ENCODE measurements at regions not wholly inside any gene's neighbourhood (a gene's known extent, or its start where the extent isn't known, plus 50 kb on each side); places are given as distances from the start of the nearest gene placed in this dataset.

DNA sequence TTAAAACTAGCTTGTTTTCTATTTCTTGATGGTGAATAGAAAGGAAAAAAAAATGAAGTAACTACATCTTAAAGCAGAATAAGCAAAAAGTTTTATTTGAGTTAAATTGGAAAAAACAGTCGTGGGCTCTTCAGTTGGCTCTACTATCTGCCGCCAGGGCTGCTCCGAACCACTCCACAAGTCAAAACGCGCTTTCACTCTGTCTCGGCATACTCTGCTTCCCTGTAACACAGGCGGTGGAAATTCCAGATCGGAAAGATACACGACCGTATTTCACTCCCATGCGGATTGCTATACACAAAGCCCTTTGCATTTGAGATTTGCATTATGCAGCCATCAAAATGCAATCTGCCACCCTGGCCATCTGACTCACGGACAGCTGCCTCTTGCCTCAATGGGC is 505.6 kb downstream of the IRX1 start:
- DNase-seq (ENCODE audit: low read depth): no peak
- in situ Hi-C loops (cut with HindIII; ENCODE audit: low pct_unique_long_range_greater_than_20kb, low sequenced_read_pairs): no loop called here

DNA sequence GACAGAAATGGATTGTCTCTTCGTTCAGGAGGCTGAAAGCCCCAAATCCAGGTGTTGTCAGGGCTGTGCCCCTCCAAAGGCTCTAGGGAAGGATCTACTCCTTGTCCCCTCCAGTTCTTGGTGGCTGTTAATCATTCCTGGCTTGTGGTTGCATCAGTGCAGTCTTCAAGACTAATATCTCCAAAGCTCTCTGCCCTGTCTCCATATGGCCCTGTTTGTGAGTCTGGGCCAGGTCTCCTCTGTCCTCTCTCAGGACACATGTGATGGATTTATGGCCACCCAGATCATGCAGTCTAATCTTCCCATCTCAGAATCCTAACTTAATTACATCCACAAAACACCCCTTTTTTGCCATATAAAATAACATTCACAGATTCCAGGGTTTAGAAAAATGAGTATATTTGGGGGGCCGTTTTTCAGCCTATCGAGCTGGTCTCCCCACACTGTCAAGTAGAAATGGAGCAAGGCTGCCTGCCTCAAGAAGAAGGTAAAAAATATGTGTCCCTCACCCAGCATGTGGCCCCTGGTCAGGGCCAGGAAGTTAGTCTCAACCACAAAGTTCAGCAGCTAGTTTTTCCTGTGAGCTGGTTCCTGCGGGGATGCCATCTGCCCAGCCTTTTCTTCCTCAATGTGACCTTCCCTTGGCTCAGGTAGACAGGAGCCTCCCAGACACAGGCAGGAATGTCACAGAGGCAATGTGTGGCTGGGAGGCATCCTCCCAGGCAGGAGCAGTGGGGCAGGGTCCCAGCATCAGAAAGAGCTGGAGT is 509.4 kb downstream of the IRX1 start:
- DNase-seq (ENCODE audit: low read depth): no peak
- in situ Hi-C loops (cut with HindIII; ENCODE audit: low pct_unique_long_range_greater_than_20kb, low sequenced_read_pairs): no loop called here

DNA sequence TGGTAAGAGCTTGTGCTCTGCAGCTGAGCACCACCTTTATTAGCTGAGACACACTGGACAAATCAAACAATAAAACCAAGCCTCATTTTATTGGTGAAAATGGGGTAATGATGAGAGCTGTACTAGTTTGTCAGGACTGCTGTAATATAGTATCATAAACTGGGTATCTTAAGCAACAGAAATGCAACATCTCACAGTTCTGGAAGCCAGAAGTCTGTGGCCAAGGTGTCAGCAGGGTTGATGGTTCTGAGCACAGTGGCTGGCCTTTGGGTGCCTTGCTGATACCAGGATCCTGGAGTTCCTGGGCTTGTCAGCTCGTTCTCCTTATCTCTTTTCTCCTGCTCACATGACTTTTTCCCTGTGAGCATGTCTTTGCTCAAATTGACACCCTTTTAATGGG is 513.1 kb downstream of the IRX1 start:
- no peak for DNase-seq (ENCODE audit: low read depth)
- in situ Hi-C loops (cut with HindIII; ENCODE audit: low pct_unique_long_range_greater_than_20kb, low sequenced_read_pairs): no loop called here

DNA sequence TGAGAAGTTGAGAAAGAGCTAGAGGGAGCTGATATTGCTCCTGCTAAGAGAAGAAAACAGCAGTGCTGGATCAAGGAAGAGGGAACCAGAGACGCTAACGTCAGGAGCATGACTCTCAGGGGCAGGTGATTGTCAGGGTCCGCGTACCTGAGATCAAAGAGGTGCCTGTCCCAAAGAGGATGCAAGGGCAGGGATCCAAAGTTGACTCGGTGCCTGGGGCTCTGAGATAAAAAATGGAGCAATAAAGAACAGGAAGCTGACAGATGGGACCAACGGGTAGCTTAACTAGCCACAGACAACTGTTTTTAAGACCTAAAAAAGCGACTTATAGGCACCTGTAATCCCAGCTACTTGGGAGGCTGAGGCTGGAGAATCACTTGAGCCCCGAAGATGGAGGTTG is 517.8 kb downstream of the IRX1 start:
- no peak for DNase-seq (ENCODE audit: low read depth)
- in situ Hi-C loops (cut with HindIII; ENCODE audit: low pct_unique_long_range_greater_than_20kb, low sequenced_read_pairs): no loop called here

DNA sequence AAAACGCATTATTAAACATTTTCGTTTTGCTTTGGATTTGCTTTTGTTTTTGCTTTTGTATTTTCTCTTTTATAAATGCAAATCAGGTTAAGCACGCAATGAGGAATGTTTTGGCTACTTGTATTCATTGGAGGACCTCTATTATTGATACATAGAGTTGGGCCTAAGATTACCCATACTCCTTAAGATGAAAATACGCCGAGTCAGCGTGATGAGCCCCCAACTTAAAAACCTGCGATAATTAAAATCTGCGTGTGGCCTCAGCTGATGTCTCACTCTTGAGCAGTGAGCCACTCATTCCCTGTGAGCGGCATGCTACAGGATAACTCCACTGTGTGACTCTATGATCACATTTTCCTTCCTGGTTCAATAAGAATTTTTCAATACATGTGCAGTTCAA is 518.3 kb downstream of the IRX1 start:
- in situ Hi-C loops (cut with HindIII; ENCODE audit: low pct_unique_long_range_greater_than_20kb, low sequenced_read_pairs): no loop called here
- DNase-seq (ENCODE audit: low read depth): no peak

DNA sequence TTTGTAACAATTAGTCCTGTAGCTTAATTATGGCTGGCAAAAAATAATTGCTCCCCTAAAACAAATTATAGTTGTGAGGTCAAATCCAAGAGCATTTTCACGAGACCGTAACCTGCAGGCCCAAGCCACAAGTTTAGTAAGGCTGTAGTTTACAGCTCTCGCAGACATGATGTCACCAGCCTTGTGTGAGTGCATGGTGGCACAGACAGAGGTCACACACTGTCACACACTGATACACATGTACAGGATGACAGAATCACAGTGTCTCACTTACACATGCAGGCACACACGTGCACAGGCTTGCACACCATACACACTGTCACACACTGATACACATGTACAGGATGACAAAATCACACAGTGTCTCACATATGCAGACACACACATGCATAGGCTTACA is 518.8 kb downstream of the IRX1 start:
- in situ Hi-C loops (cut with HindIII; ENCODE audit: low pct_unique_long_range_greater_than_20kb, low sequenced_read_pairs): no loop called here
- DNase-seq (ENCODE audit: low read depth): no peak

DNA sequence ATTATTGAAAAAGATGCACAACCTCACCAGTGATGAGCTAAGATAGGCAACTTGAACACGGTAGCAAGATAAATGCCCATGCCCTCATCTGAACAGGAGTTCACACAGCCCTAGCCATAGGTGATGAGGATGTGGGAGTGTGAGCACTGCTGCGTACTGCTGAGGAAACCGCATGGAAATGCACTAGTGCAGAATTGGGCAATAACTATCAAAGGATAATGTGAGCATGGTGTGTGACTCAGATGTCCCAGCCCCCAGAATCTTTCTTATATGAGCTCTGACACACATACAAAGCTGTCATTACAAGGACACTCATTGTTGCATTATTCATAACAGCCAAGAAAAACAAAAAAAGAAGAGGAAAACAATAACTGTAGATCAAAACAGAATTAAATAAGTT is 521.2 kb downstream of the IRX1 start:
- DNase-seq (ENCODE audit: low read depth): no peak
- in situ Hi-C loops (cut with HindIII; ENCODE audit: low pct_unique_long_range_greater_than_20kb, low sequenced_read_pairs): no loop called here

DNA sequence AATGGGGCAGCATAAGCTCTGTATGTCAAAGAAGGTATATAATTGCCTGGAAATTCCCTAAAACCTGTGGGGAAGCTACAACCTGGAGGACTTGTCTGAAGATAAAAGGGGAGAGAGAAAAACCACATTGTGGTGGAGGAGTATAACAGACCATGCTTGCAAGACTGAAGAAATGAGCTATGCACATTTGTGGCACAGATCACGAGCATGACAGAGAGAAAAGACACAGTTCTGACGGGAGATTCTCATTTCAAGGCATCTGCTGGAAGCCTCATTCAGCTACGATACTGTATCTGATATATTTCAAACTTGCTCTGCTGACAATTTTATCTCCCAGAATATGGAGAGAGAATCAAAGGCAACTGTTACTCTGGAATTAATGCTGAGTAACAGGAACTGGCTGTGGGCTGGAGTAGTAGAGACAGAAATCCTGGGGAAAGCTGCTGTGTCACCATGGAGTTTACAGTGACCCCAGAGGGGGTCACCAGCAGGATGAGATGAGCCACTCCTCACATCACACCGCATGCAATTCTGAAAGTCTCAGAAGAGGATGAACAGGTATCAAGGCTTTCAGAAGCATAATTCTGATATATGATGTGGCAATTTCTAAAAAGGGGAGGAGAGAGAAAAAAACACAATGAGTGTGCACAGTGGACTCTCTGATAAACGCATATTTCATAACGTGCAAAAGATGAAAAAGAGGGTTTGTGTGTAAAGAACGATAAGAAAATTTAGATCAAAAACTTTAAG is 528.8 kb downstream of the IRX1 start:
- no peak for DNase-seq (ENCODE audit: low read depth)
- in situ Hi-C loops (cut with HindIII; ENCODE audit: low pct_unique_long_range_greater_than_20kb, low sequenced_read_pairs): no loop called here

DNA sequence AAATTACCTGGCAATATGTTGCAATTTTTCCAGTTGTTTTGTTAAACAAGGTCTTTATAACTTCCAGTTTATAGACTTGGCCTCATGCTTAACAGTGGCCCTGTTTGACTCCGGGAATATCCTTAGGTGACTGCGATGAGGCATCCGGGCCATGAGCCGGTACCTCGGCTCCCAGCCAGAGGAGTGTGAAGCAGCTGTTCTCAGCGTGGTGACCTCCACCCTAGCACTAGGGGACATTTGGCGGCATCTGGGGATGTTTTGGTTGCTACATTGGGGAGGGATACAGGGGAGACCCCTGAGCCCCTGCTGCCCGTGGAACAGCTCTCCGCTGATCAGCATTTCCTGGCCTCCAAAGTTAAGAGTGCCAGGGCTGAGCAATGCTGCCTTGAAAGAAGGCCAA is 533.4 kb downstream of the IRX1 start:
- no peak for DNase-seq (ENCODE audit: low read depth)
- in situ Hi-C loops (cut with HindIII; ENCODE audit: low pct_unique_long_range_greater_than_20kb, low sequenced_read_pairs): no loop called here

DNA sequence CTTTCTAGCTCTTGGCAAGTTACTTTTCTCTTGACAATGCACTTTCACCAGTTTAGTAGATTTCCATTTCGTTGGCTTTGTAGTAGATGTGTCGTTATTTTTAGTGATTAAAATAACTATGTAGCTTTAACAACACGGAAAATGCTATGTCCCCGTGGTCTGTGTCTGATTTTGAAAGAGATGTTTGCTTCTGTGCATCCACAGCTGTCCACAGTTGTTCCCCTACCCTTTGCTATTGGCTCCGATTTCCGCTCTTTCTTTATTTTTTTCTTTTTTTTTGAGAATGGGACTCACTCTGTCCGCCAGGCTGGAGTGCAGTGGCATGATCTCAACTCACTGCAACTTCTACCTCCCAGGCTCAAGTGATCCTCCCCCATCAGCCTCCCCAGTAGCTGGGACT is 533.9 kb downstream of the IRX1 start:
- in situ Hi-C loops (cut with HindIII; ENCODE audit: low pct_unique_long_range_greater_than_20kb, low sequenced_read_pairs): no loop called here
- no peak for DNase-seq (ENCODE audit: low read depth)

DNA sequence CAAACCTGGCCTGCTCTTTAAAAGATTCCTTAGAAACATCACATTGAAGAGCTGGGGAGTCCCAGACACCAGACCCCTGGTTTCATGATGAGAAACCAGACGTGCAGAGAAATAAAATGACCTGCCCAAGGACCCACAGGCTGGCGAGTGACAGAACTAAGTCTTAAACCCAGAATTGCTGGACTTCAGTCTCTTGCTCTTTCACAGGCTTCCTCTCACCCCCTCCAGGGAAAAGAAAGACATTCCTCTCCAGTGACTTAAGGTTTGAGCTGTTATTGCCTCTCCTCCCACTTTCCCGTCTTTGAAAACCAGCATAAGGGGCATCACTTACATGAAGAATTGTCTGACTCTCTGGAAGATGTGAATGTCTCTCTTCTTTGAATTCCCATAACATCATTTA is 535.2 kb downstream of the IRX1 start:
- DNase-seq (ENCODE audit: low read depth): no peak

DNA sequence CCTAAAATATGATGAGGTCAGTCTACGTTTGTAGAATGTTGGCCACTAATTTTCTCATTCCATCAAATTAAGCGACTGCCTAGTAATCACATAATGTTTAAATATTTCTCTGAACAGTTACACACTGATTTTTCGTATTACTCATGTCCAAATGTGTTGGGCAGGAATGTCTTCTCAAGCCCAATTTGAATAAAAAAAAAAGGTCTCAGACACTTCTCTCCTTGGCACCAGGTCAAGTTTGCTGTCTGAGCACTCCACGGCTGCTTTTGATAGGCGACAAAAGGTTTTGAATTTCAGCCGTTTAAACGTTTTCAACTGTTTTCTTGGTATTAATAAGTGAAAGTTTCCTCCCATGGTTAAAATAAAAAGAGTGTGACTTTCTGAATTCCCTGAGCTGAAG is 542.1 kb downstream of the IRX1 start:
- DNase-seq (ENCODE audit: low read depth): no peak
- in situ Hi-C loops (cut with HindIII; ENCODE audit: low pct_unique_long_range_greater_than_20kb, low sequenced_read_pairs): no loop called here

More for the DNA sequence above, 535.2 kb downstream of the IRX1 start:
- in situ Hi-C loops (cut with HindIII; ENCODE audit: low pct_unique_long_range_greater_than_20kb, low sequenced_read_pairs): no loop called here

DNA sequence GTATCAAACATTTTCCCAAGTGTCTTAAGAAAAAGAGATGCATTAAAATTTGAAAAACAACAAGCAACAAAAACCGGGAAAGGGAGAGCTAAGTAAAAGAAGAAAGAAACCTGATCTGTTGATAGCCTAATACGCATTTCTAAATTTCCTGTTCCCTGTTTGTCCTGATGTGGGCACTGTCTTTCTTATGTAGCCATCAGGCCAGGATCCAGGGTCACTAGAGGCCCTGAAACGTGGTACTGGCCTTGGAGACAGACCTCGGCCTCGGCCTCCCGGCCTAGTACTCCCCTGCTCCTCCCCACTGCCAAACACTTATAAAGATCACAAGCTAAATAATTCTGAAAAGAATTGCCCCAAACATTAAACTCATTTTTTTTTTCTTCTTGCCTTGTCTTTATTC is 547.2 kb downstream of the IRX1 start:
- in situ Hi-C loops (cut with HindIII; ENCODE audit: low pct_unique_long_range_greater_than_20kb, low sequenced_read_pairs): no loop called here
- no peak for DNase-seq (ENCODE audit: low read depth)

DNA sequence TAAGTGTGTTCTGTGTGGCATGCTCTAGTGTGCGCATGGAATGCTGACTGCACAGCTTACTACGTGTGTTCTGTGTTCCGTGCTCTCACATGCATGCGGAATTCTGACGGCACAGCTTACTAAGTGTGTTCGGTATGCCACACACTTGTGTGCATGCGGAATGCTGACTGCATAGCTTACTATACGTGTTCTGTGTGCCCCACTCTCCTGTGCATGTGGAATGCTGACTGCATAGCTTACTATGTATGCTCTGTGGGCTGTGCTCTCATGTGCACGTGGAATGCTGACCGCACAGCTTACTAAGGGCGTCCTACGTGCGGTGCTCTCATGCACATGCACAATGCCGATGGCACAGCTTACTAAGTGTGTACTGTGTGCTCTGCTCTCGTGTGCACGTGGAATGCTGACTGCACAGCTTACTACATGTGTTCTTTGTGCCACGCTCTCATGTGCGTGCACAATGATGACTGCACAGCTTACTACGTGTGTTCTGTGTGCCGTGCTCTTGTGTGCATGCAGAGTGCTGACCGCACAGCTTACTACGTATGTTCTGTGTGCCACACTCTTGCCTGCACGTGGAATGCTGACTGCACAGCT is 548.9 kb downstream of the IRX1 start:
- DNase-seq (ENCODE audit: low read depth): no peak
- in situ Hi-C loops (cut with HindIII; ENCODE audit: low pct_unique_long_range_greater_than_20kb, low sequenced_read_pairs): no loop called here

DNA sequence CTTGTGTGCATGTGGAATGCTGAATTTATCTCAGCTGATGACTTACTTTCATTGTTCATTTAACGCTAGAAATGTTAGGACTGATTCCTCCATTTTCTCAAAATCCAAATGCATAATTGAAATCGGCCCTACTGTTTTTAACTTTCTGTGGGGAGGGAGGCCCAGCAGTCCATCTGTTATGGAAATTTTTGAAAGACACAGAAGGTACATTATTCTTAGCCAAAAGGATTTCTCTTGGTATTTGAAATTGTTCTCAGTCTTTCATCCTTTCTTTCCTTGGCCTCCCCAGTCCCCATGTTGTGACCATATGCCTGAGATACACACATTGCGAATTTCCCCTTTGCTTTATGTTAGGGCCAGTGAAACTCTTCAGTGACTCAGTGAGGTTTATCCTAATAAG is 549.9 kb downstream of the IRX1 start:
- DNase-seq (ENCODE audit: low read depth): no peak
- in situ Hi-C loops (cut with HindIII; ENCODE audit: low pct_unique_long_range_greater_than_20kb, low sequenced_read_pairs): no loop called here

DNA sequence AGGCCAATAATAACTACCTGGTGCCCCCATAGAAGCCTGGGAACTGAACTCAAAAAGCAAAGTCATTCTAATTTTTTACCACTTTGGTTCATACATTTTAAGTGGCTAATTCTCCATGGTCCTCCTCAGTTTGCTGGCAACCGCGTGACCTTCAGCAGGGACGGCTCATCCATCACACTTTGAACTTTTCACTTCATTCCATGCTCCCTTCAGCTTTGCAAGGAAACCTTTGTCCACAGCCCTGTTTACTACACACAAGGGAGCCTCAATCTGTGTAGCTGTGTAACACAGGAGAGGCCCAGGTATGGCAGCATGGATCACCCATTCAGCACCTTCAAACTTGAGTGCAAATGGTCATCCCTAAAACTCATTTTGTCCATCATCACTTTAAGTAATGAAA is 552.4 kb downstream of the IRX1 start:
- in situ Hi-C loops (cut with HindIII; ENCODE audit: low pct_unique_long_range_greater_than_20kb, low sequenced_read_pairs): no loop called here

DNA sequence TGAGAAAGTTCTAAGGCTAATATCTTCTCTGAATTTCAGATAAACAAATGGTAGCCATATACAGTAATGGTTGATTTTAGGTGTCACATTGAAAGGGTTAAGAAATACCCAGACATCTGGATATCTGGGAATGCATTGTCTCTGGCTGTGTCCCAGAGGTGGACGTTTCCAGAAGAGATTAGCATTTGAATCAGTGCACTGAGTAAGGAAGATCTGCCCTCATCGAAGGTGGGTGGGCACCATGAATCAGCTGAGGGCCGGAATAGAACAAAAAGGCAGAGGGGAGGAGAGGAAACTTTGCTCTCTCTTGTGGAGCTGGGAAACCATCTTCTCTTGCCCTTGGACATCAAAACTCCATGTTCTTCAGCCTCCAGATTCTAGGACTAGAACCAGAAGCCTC is 554.4 kb downstream of the IRX1 start:
- no peak for DNase-seq (ENCODE audit: low read depth)
- in situ Hi-C loops (cut with HindIII; ENCODE audit: low pct_unique_long_range_greater_than_20kb, low sequenced_read_pairs): no loop called here

More for the DNA sequence above, 552.4 kb downstream of the IRX1 start:
- DNase-seq (ENCODE audit: low read depth): no peak

DNA sequence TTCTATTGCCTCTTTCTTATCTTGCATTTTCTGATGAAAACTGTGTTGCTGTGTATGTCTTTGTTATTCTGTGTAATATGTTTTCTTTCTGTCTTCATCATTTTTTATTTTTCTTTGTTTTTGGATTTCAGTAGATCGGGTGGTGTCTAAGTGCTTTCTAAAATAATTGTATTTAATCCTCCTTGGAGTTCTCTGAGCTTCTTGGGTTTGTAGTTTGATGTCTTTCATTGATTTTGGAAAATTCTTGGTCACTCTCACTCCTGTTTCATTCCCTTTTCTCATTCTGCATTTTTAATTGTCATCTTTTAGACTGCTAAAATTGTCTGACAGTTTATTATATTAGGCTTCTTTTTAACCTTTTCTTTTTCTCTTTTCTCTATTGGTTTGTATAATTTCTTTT is 560.5 kb downstream of the IRX1 start:
- no peak for DNase-seq (ENCODE audit: low read depth)
- in situ Hi-C loops (cut with HindIII; ENCODE audit: low pct_unique_long_range_greater_than_20kb, low sequenced_read_pairs): no loop called here

DNA sequence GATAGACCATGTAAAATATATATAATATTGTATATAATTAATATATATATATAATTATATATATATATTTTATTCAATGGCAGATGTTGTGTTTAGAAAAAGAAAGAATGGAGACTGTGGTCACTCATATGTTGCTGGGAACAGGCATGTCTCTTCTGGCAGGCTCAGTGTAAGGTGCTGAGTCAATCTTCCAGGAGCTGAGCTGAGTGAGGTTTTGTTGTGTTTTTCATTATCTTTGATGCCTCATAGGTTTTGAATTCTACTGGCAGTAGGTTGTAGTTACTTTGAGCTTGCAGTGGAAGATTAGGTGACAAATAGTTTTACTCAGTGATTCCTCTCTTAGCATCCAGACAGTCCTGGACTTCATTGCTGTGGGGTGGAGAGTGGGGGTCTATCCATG is 561.3 kb downstream of the IRX1 start:
- in situ Hi-C loops (cut with HindIII; ENCODE audit: low pct_unique_long_range_greater_than_20kb, low sequenced_read_pairs): no loop called here

More for the DNA sequence above, 561.3 kb downstream of the IRX1 start:
- DNase-seq (ENCODE audit: low read depth): no peak
